HCT116 (cell line): ENCODE measurements at regions not wholly inside any gene's neighbourhood (a gene's known extent, or its start where the extent isn't known, plus 50 kb on each side); places are given as distances from the start of the nearest gene placed in this dataset.

ENCODE experiments used
- ELF1 ChIP-seq: IDR thresholded peaks from 2 replicates; pipeline ENCODE4 v1.6.1; 2012; ENCODE audit warnings: low read depth, borderline replicate concordance
- EZH2 ChIP-seq: fragments of 200-600 bp; sonication (generic); IDR thresholded peaks from 2 replicates; pipeline ENCODE4 v1.6.1; 2017; ENCODE audit warnings: antibody characterized with exemption, mixed run types
- POLR2A ChIP-seq: IDR thresholded peaks from 2 replicates; pipeline ENCODE4 v1.7.0; 2011; ENCODE audit warnings: borderline replicate concordance; ENCODE audit not compliant: insufficient read depth, insufficient read length; ENCODE audit errors: extremely low read depth
- SP1 ChIP-seq: IDR thresholded peaks from 2 replicates; pipeline ENCODE4 v1.6.1; 2012; ENCODE audit warnings: low read depth
- TCF7L2 ChIP-seq: IDR thresholded peaks from 2 replicates; pipeline ENCODE4 v1.7.0; 2011; ENCODE audit warnings: borderline replicate concordance, inconsistent platforms; ENCODE audit not compliant: insufficient read depth, insufficient read length; ENCODE audit errors: extremely low read depth
- TF ChIP-seq, protein P1 (sequence below), 3 experiments: fragments of 200-600 bp in 1 of 3; sonication (generic) in 1 of 3; IDR thresholded peaks in 2 of 3; conservative IDR thresholded peaks in 1 of 3; 2 replicates each; pipeline ENCODE4 v1.5.1; 2012 to 2017; ENCODE audit warnings: low read depth in 2 of 3, low read length in 2 of 3, antibody characterized with exemption in 1 of 3, borderline replicate concordance in 1 of 3, control low read depth in 1 of 3, mild to moderate bottlenecking in 1 of 3, mixed read lengths in 1 of 3, mixed run types in 1 of 3, moderate library complexity in 1 of 3; ENCODE audit not compliant: insufficient read depth in 1 of 3

DNA sequence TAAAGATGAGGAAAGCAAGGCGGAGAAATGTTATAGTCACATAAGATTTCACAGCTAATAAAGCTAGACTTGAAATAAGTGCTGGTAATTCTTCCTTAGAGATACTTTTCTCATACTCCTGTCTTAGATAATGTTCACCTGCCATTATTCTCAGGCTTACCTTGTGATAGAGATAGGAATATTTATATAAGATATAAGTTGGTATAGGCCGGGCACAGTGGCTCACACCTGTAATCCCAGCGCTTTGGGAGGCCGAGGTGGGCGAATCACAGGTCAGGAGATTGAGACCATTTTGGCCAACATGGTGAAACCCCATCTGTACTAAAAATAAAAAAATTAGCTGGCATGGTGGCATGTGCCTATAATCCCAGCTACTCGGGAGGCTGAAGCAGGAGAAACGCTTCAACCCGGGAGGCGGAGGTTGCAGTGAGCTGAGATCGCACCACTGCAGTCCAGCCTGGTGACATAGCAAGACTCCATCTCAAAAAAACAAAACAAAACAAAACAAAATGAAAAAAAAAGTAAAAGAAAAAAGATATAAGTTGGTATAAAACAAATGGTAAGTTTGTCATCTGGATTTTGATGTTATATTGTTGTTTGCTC is 1918.4 kb downstream of the MAT2B start:
- TF ChIP-seq, protein P1, sequence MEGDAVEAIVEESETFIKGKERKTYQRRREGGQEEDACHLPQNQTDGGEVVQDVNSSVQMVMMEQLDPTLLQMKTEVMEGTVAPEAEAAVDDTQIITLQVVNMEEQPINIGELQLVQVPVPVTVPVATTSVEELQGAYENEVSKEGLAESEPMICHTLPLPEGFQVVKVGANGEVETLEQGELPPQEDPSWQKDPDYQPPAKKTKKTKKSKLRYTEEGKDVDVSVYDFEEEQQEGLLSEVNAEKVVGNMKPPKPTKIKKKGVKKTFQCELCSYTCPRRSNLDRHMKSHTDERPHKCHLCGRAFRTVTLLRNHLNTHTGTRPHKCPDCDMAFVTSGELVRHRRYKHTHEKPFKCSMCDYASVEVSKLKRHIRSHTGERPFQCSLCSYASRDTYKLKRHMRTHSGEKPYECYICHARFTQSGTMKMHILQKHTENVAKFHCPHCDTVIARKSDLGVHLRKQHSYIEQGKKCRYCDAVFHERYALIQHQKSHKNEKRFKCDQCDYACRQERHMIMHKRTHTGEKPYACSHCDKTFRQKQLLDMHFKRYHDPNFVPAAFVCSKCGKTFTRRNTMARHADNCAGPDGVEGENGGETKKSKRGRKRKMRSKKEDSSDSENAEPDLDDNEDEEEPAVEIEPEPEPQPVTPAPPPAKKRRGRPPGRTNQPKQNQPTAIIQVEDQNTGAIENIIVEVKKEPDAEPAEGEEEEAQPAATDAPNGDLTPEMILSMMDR (IDR thresholded peaks at IDR 0.05 in 2 of 3, conservative IDR thresholded peaks at IDR 0.05 in 1 of 3; ENCODE audit: borderline replicate concordance in 1 of 3, insufficient read depth in 1 of 3, low read depth in 2 of 3, low read length in 2 of 3): no peak
- TF ChIP-seq SP1: no peak
- TF ChIP-seq POLR2A: no peak
- TF ChIP-seq ELF1: no peak
- no peak for TF ChIP-seq TCF7L2
- no peak for TF ChIP-seq EZH2
